ENCODE measurements at regions not wholly inside any gene's neighbourhood (a gene's known extent, or its start where the extent isn't known, plus 50 kb on each side); places are given as distances from the start of the nearest gene placed in this dataset.
"Not testable (repeated sequence)": the region's sequence is repeated elsewhere in the genome, so short reads cannot be mapped to it uniquely, and the experiment has no call there.

DNA sequence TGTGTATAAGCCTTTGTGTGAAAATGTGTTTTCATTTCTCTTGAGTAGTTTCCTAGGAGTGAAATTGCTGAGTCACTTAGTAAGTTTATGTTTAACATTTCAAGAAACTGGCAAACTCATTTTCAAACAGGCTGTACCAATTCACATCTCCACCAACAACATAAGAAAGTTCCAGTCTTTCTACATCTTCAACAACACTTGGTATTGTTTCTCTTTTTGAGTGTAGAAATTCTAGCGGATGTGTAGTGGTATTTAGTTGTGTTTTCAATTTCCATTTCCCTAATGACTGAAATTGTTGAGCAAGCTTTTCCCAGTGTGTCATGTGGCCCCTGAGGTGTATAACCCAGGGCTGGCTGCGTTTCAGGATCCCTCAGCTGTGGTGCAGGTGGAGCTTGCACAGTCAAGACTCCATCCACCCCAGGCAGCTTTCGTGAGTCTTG lies 258.5 kb downstream of the PDCD6IP start:
- no peak for DNase-seq (ENCODE audit: low spot score)
- Histone ChIP-seq H3K4me3 (no peak overlapping the region), H3K27ac (no peak overlapping the region)
- no peak for TF ChIP-seq CTCF (IDR thresholded peaks at IDR 0.05)

GRCh38 chr3:34060995-34061394 lies 262.6 kb downstream of the PDCD6IP start:
- not testable (repeated sequence) for H3K4me3 ChIP-seq, H3K27ac ChIP-seq

DNA sequence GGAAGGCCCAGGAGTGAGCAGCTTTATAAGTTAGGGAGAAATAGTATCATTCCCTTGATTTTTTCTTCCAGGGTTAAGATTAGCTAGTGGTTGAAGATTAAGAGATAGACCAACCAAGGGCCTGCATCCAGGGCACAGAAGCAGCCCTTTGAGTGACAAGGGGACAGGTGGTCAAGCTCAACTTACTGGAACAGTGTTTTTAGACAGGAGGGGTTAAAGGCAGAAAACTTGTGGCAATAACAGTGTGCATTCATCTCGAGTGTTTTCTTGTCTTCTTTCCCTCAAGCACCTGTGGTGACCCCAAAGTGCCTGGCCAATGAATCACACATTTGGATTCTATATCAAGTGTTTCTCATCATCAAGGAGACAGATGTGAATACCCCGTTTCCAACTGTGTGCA lies 267.5 kb downstream of the PDCD6IP start:
- Histone ChIP-seq H3K27ac (no peak overlapping the region), H3K4me3 (no peak overlapping the region)
- TF ChIP-seq CTCF (IDR thresholded peaks at IDR 0.05) = no peak
- DNase-seq (ENCODE audit: low spot score) = no peak

More at GRCh38 chr3:34060995-34061394, 262.6 kb downstream of the PDCD6IP start:
- DNase-seq (ENCODE audit: low spot score) = not testable (repeated sequence)

DNA sequence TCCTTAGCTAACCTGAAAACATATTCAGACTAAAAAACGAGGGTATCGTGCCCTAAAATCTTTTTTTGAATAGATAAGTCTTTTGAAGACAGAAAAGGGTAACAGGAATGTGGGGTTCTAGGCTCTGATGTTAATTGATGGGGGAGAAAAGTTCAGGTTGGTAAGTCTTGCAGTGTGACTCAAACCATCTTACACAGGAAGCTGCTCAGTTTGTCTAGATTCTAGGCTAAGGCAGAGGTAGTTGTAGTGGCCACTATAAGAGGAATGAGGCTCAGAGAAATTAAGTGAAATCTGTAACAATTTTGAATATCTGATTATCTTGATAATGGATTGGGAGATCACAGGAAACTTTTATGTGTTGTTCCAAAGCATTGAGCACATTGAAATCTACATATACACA lies 267.9 kb downstream of the PDCD6IP start:
- no peak for TF ChIP-seq CTCF (IDR thresholded peaks at IDR 0.05)
- no peak for DNase-seq (ENCODE audit: low spot score)
- Histone ChIP-seq H3K27ac (no peak overlapping the region), H3K4me3 (no peak overlapping the region)

- TF ChIP-seq CTCF (IDR thresholded peaks at IDR 0.05) = no peak
- DNase-seq (ENCODE audit: low spot score) = no peak
- H3K4me3 ChIP-seq = no peak overlapping the region
- H3K27ac ChIP-seq = no peak overlapping the region
Observed at GRCh38 chr3:34066999-34067398, 268.6 kb downstream of the PDCD6IP start.

GRCh38 chr3:34067536-34068051 lies 269.2 kb downstream of the PDCD6IP start:
- no peak for TF ChIP-seq CTCF (IDR thresholded peaks at IDR 0.05)
- no peak for DNase-seq (ENCODE audit: low spot score)

DNA sequence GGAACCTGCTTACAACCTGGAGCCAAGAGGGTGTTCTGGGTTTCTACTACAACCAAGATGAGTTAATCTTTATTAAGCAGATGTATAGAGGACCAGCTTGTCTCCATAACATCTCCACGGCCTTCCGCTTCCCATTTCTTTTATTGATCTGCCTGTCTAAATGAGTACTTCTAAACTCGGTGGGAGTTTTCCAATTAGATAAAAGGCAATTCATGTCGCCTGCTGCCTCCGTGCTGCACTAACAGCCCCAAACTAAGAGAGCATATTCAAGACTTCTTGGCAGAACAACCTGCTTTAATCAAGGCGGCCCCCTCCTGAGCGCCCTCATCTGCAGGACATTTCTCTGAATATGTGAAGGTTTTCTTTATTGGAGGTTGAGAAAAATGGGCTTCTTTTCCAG lies 270.1 kb downstream of the PDCD6IP start:
- TF ChIP-seq CTCF (IDR thresholded peaks at IDR 0.05) = no peak
- Histone ChIP-seq H3K27ac (no peak overlapping the region), H3K4me3 (no peak overlapping the region)
- DNase-seq (ENCODE audit: low spot score) = no peak

More at GRCh38 chr3:34067536-34068051, 269.2 kb downstream of the PDCD6IP start:
- no peak overlapping the region for H3K4me3 ChIP-seq
- H3K27ac ChIP-seq = no peak overlapping the region
